Parathyroid adenoma (tissue), 2 donors: ENCODE measurements at regions not wholly inside any gene's neighbourhood (a gene's known extent, or its start where the extent isn't known, plus 50 kb on each side); places are given as distances from the start of the nearest gene placed in this dataset.

Experiments
- H2AFZ ChIP-seq: fragments of 300-600 bp; sonication (generic); one replicate; pipeline ENCODE4 v1.7.0; 2017; ENCODE audit warnings: antibody characterized with exemption, mild to moderate bottlenecking
- H3K27ac ChIP-seq: fragments of 300-600 bp; sonication (generic); one replicate; pipeline ENCODE4 v1.7.0; 2017
- H3K27me3 ChIP-seq: fragments of 300-600 bp; sonication (generic); one replicate; pipeline ENCODE4 v1.7.0; 2017; ENCODE audit warnings: low read length; ENCODE audit not compliant: control insufficient read depth, insufficient read depth
- H3K36me3 ChIP-seq: fragments of 300-600 bp; sonication (generic); one replicate; pipeline ENCODE4 v1.7.0; 2017; ENCODE audit warnings: low read length; ENCODE audit not compliant: control insufficient read depth, insufficient read depth
- H3K4me1 ChIP-seq: fragments of 300-600 bp; sonication (generic); one replicate; pipeline ENCODE4 v1.7.0; 2017; ENCODE audit warnings: control low read depth
- H3K4me2 ChIP-seq: fragments of 300-600 bp; sonication (generic); one replicate; pipeline ENCODE4 v1.7.0; 2017; ENCODE audit warnings: low read length
- H3K4me3 ChIP-seq: fragments of 300-600 bp; sonication (generic); one replicate; pipeline ENCODE4 v1.7.0; 2017; ENCODE audit warnings: low read depth, low read length
- H3K79me2 ChIP-seq: fragments of 300-600 bp; sonication (generic); one replicate; pipeline ENCODE4 v1.7.0; 2017; ENCODE audit warnings: control low read depth
- H3K9ac ChIP-seq: fragments of 300-600 bp; sonication (generic); one replicate; pipeline ENCODE4 v1.7.0; 2017; ENCODE audit warnings: mild to moderate bottlenecking
- H3K9me3 ChIP-seq: fragments of 300-600 bp; sonication (generic); one replicate; pipeline ENCODE4 v1.7.0; 2017; ENCODE audit warnings: low read length; ENCODE audit not compliant: control insufficient read depth
- TF ChIP-seq, protein P1 (sequence below): fragments of 300-600 bp; sonication (generic); IDR thresholded peaks from one replicate; pipeline ENCODE4 v1.7.0; 2017; ENCODE audit warnings: antibody characterized with exemption, mild to moderate bottlenecking
- donor health status: primary hyperparathyroidism.

DNA sequence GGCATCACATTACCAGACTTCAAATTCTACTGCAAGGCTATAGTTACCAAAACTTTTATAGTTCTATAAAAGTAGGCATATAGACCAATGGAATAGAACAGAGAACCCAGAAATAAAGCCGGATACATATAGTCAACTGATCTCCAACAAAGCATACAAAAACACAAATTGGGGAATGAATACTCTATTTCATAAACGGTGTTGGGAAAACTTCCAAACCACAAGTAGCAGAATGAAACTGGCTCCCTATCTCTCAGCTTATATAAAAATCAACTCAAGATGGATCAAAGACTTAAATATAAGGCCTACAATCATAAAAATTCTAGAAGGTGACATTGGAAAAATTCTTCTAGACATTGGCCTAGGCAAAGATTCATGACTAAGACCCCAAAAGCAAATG, 187.9 kb upstream of the PLXNC1 start:
- Histone ChIP-seq H2AFZ (no peak overlapping the region), H3K27ac (no peak overlapping the region), H3K36me3 (no peaks in the 10 kb centered on the region), H3K4me2 (no peak overlapping the region), H3K4me1 (no peaks in the 10 kb centered on the region), H3K9ac (no peak overlapping the region), H3K27me3 (no peaks in the 10 kb centered on the region), H3K4me3 (no peak overlapping the region), H3K9me3 (no peaks in the 10 kb centered on the region), H3K79me2 (no peaks in the 10 kb centered on the region)
- TF ChIP-seq, protein P1, sequence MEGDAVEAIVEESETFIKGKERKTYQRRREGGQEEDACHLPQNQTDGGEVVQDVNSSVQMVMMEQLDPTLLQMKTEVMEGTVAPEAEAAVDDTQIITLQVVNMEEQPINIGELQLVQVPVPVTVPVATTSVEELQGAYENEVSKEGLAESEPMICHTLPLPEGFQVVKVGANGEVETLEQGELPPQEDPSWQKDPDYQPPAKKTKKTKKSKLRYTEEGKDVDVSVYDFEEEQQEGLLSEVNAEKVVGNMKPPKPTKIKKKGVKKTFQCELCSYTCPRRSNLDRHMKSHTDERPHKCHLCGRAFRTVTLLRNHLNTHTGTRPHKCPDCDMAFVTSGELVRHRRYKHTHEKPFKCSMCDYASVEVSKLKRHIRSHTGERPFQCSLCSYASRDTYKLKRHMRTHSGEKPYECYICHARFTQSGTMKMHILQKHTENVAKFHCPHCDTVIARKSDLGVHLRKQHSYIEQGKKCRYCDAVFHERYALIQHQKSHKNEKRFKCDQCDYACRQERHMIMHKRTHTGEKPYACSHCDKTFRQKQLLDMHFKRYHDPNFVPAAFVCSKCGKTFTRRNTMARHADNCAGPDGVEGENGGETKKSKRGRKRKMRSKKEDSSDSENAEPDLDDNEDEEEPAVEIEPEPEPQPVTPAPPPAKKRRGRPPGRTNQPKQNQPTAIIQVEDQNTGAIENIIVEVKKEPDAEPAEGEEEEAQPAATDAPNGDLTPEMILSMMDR = no peak

- Histone ChIP-seq H3K27ac (no peak overlapping the region), H3K4me1 (no peaks in the 10 kb centered on the region), H3K4me3 (no peak overlapping the region), H2AFZ (no peak overlapping the region), H3K27me3 (no peaks in the 10 kb centered on the region), H3K79me2 (no peaks in the 10 kb centered on the region), H3K36me3 (no peaks in the 10 kb centered on the region), H3K9me3 (no peaks in the 10 kb centered on the region), H3K9ac (no peak overlapping the region), H3K4me2 (no peak overlapping the region)
- TF ChIP-seq, protein P1 = no peak
Measured at GRCh38 chr12:93962336-93962735, 186.0 kb upstream of the PLXNC1 start.

- no peaks in the 10 kb centered on the region for H3K79me2 ChIP-seq
- no peaks in the 10 kb centered on the region for H3K4me1 ChIP-seq
- H3K4me3 ChIP-seq = no peak overlapping the region
- no peak overlapping the region for H3K9ac ChIP-seq
- no peak overlapping the region for H3K27ac ChIP-seq
- TF ChIP-seq, protein P1 = no peak
- H2AFZ ChIP-seq = no peak overlapping the region
- no peaks in the 10 kb centered on the region for H3K9me3 ChIP-seq
- H3K4me2 ChIP-seq = no peak overlapping the region
- no peaks in the 10 kb centered on the region for H3K27me3 ChIP-seq
- H3K36me3 ChIP-seq = no peaks in the 10 kb centered on the region
Measured at GRCh38 chr12:93964936-93965335, 183.4 kb upstream of the PLXNC1 start.

DNA sequence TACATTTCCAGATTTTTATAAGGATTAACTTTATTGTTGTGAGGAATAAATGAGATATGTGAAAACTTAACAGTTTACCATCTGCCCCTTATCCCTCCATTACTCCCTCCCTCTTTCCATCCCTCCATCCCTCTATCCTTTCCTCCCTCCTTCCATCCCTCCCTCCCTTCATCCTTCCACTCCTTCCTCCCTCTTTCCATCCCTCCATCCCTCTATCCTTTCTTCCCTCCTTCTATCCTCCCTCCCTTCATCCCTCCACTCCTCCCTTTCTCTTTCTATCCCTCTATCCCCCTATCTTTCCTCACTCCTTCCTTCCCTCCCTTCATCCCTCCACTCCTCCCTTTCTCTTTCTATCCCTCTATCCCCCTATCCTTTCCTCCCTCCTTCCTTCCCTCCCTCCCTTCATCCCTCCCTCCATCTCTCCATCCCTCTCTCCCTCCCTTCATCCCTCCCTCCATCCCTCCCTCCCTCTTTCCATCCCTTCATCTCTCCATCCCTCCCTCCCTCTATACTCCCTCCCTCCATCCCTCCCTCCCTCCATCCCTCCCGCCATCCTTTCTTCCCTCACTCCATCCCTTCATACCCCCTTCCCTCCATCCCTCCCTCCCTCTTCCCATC, 181.8 kb upstream of the PLXNC1 start:
- H3K4me3 ChIP-seq = no peak overlapping the region
- no peak overlapping the region for H3K4me2 ChIP-seq
- H2AFZ ChIP-seq = no peak overlapping the region
- no peaks in the 10 kb centered on the region for H3K9me3 ChIP-seq
- TF ChIP-seq, protein P1 = no peak
- H3K79me2 ChIP-seq = no peaks in the 10 kb centered on the region
- H3K27ac ChIP-seq = no peak overlapping the region
- no peak overlapping the region for H3K9ac ChIP-seq
- H3K4me1 ChIP-seq = no peaks in the 10 kb centered on the region
- no peaks in the 10 kb centered on the region for H3K27me3 ChIP-seq
- no peaks in the 10 kb centered on the region for H3K36me3 ChIP-seq

GRCh38 chr12:93967454-93967853, 180.9 kb upstream of the PLXNC1 start:
- no peaks in the 10 kb centered on the region for H3K4me1 ChIP-seq
- no peaks in the 10 kb centered on the region for H3K79me2 ChIP-seq
- no peak overlapping the region for H3K4me2 ChIP-seq
- no peaks in the 10 kb centered on the region for H3K36me3 ChIP-seq
- H2AFZ ChIP-seq = no peak overlapping the region
- H3K27ac ChIP-seq = no peak overlapping the region
- H3K9me3 ChIP-seq = no peaks in the 10 kb centered on the region
- no peak overlapping the region for H3K4me3 ChIP-seq
- H3K27me3 ChIP-seq = no peaks in the 10 kb centered on the region
- H3K9ac ChIP-seq = no peak overlapping the region
- TF ChIP-seq, protein P1 = no peak
